Cardiac muscle cell (in vitro differentiated cells and primary cell): ENCODE measurements at regions not wholly inside any gene's neighbourhood (a gene's known extent, or its start where the extent isn't known, plus 50 kb on each side); places are given as distances from the start of the nearest gene placed in this dataset.
"Not testable (repeated sequence)": the region's sequence is repeated elsewhere in the genome, so short reads cannot be mapped to it uniquely, and the experiment has no call there.

Experiments used
- DNase-seq, 2 donors: peaks; one replicate each; pipeline versions ENCODE4 v3.0.0 to v3.0.0-alpha.2; 2010 to 2017; ENCODE audit warnings: low read depth in 1 of 2, low spot score in 1 of 2
- H3K27ac ChIP-seq: fragments of 200-600 bp; sonication (generic); 2 replicates; pipeline ENCODE4 v1.5.1; 2016
- H3K27me3 ChIP-seq: fragments of 200-600 bp; sonication (generic); 2 replicates; pipeline ENCODE4 v1.6.0; 2016; ENCODE audit warnings: control low read depth
- H3K36me3 ChIP-seq: fragments of 200-600 bp; sonication (generic); 2 replicates; pipeline ENCODE4 v1.5.1; 2016; ENCODE audit warnings: control low read depth
- H3K4me1 ChIP-seq: fragments of 200-600 bp; sonication (generic); 2 replicates; pipeline ENCODE4 v1.8.1; 2017; ENCODE audit warnings: low read depth, mild to moderate bottlenecking, mixed run types
- H3K4me3 ChIP-seq: fragments of 200-600 bp; sonication (generic); 2 replicates; pipeline ENCODE4 v1.5.1; 2016; ENCODE audit warnings: mild to moderate bottlenecking
- H3K9me3 ChIP-seq: fragments of 200-600 bp; sonication (generic); 2 replicates; pipeline ENCODE4 v1.5.1; 2017; ENCODE audit warnings: low read depth, mild to moderate bottlenecking, control low read depth
- CTCF ChIP-seq: IDR thresholded peaks from 2 replicates; pipeline ENCODE4 v1.5.1; 2012; ENCODE audit warnings: low read depth, mild to moderate bottlenecking, low read length

GRCh38 chr16:16983582-16983981, 487.2 kb downstream of the XYLT1 start:
- DNase-seq = no peak
- peaks cover 11% of the 10 kb centered on the region for H3K4me1 ChIP-seq
- H3K27ac ChIP-seq = no peak overlapping the region
- H3K4me3 ChIP-seq = no peak overlapping the region
- H3K36me3 ChIP-seq = no peaks in the 10 kb centered on the region
- no peaks in the 10 kb centered on the region for H3K9me3 ChIP-seq
- H3K27me3 ChIP-seq = no peaks in the 10 kb centered on the region
- TF ChIP-seq CTCF = no peak

GRCh38 chr16:16984091-16984490, 486.7 kb downstream of the XYLT1 start:
- not testable (repeated sequence) for DNase-seq, H3K9me3 ChIP-seq, H3K27me3 ChIP-seq, H3K27ac ChIP-seq, H3K36me3 ChIP-seq, H3K4me3 ChIP-seq
- peaks cover 11% of the 10 kb centered on the region for H3K4me1 ChIP-seq

- no peak for TF ChIP-seq CTCF
- Histone ChIP-seq H3K4me3 (no peak overlapping the region), H3K4me1 (peaks cover 8% of the 10 kb centered on the region), H3K27me3 (no peaks in the 10 kb centered on the region), H3K27ac (no peak overlapping the region), H3K9me3 (no peaks in the 10 kb centered on the region), H3K36me3 (no peaks in the 10 kb centered on the region)
- no peak for DNase-seq
Measured at GRCh38 chr16:16985707-16986106, 485.1 kb downstream of the XYLT1 start.

GRCh38 chr16:16988963-16989362, 481.8 kb downstream of the XYLT1 start:
- Histone ChIP-seq H3K27me3 (no peaks in the 10 kb centered on the region), H3K9me3 (no peaks in the 10 kb centered on the region), H3K36me3 (no peaks in the 10 kb centered on the region), H3K27ac (no peak overlapping the region), H3K4me3 (no peak overlapping the region), H3K4me1 (peaks cover 5% of the 10 kb centered on the region)
- TF ChIP-seq CTCF = no peak
- DNase-seq = no peak

GRCh38 chr16:16989368-16989767, 481.4 kb downstream of the XYLT1 start:
- no peak for TF ChIP-seq CTCF
- no peak overlapping the region for H3K27ac ChIP-seq
- H3K4me3 ChIP-seq = no peak overlapping the region
- H3K9me3 ChIP-seq = no peaks in the 10 kb centered on the region
- H3K4me1 ChIP-seq = peaks cover 5% of the 10 kb centered on the region
- DNase-seq = no peak
- H3K36me3 ChIP-seq = no peaks in the 10 kb centered on the region
- H3K27me3 ChIP-seq = no peaks in the 10 kb centered on the region

GRCh38 chr16:16991711-16992110, 479.0 kb downstream of the XYLT1 start:
- Histone ChIP-seq H3K36me3 (no peaks in the 10 kb centered on the region), H3K27me3 (no peaks in the 10 kb centered on the region), H3K27ac (no peak overlapping the region), H3K4me1 (peaks cover 5% of the 10 kb centered on the region), H3K4me3 (no peak overlapping the region), H3K9me3 (no peaks in the 10 kb centered on the region)
- DNase-seq = no peak
- TF ChIP-seq CTCF = no peak
